Pulmonary artery endothelial cell (primary cell): ENCODE measurements at regions not wholly inside any gene's neighbourhood (a gene's known extent, or its start where the extent isn't known, plus 50 kb on each side); places are given as distances from the start of the nearest gene placed in this dataset.

Experiments used
- DNase-seq: peaks from one replicate; pipeline ENCODE4 v3.0.0-alpha.2; 2011; ENCODE audit warnings: low read depth, low spot score

DNA sequence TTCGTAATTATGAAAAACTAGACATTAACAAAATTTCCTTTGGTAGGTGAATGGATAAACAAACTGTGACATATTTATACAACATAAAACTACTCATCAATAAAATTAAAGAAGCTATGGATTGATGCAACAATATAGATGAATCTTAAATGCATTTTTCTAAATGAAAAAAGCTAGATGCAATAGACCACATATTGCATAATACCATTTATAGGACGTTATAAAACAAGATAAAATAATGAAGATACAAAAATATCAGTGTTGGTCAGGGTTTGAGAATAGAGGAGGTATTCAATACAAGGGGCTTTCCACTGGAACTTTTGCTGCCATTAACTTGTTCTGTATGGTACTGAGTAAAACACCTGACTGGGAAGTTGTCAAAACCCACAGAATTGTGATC, 314.4 kb downstream of the GRB14 start:
- DNase-seq, result no peak

DNA sequence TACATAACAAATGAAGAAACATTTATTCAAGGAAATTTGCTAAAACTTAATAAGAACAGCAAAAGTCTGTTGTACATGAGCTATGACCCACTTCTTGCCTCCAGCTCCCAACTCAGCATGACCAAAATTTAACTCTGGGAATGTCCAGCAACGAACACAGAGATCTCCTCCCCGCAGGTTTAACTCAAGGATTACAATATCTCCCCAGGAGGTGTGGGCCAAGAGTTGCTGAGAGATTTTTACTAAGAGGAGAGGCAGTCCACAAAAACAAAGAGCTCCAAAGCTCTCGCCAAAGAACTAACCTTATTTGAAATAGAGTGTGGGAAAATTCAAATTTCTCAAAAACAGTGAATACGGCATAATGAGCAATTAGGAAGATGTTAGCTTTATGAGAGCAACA, 318.5 kb downstream of the GRB14 start:
- no peak for DNase-seq

DNA sequence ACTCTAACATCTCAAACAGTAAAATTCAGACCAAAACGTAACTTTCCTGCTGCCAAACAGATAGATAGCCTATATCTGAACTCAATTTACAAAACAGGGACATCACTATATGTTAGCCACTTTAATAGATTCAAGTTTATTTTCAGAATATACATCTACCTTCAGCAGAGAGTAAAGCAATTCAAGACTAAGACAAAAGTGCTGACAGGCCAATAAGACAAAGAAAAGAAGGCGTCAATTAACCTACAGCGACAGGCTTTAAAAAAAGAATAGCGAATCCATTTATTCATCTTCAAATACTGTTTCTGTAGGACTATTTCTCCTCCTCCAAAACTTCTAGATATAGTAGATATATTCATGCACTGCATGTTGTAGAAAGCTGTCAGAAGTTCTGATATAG, 333.0 kb downstream of the GRB14 start:
- DNase-seq, result no peak

DNA sequence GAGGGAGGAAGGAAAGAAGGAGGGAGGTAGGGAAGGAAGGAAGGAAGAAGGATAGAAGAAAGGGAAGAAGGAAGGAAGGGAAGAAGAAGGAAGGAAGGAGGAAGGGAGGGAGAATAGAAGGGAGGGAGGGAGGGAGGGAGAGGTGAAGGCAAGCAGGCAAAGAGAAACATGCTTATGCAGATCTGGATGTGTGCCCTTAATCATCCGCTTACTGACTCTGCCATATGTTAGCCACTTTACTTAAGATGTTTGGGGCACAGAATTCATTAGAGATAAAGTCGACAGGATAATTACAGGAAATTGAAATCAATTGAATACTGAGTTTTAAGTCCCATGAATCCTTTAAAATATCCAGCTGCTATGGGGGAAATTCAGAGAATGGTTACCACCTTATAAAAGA, 334.2 kb downstream of the GRB14 start:
- no peak for DNase-seq

DNA sequence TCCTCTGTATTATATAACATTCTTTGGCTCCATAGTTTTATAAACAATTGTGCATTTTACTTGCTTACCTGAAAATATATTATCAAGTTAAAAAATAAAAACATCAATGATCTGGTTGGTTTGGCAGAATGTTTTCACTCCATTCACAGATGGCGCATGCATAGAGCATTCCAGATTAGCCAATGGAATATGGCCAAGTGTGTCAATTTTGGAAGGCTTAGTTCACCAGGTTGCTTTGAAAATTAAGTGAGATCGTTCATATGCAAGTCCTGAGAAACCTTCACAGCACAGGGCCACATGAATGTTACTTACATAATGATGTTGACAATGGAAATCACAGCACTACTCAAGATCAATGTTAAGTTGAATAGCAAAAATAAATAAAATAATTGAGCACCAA, 335.7 kb downstream of the GRB14 start:
- no peak for DNase-seq

- DNase-seq, result no peak
Observed at GRCh38 chr2:164281896-164282295, 339.4 kb downstream of the GRB14 start.

DNA sequence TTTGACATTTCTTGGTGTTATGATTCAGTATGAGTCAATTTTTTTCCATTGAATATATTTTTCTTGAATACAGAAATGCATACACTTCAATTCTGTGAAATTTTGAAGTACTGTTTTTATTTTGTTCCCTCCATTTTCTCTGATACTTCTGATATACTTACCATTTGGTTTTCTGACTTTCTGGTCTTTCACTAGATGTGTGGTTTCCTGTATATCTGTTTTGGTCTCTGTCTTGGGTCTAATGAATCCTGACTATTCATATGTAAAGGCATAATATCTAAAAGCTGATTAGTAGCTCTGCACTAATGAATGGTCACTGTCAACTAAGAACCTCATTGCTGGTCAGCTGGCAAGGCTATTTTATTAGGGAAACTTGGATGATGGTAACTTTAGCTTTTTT, 345.6 kb downstream of the GRB14 start:
- DNase-seq, result no peak

GRCh38 chr2:164260506-164260905, 360.8 kb downstream of the GRB14 start:
- no peak for DNase-seq

DNA sequence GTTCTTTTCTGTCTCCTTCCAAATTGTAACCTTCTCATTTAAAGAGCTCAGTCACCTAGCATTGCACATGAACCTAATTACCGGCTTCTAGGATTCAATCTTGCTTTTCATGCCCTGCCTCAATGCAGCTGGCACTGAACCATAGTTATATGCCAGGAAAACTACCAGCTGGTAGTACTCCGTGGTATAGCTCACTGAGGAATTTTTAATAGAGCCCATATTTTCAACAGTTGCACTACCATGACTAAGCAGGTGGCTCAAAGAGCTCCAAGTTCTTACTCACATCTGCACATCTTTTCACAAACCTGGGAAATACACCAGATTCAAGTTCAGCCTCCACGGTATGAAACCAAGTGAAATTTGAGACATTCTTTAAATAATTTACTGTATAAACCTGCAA, 363.5 kb downstream of the GRB14 start:
- DNase-seq, result no peak

DNA sequence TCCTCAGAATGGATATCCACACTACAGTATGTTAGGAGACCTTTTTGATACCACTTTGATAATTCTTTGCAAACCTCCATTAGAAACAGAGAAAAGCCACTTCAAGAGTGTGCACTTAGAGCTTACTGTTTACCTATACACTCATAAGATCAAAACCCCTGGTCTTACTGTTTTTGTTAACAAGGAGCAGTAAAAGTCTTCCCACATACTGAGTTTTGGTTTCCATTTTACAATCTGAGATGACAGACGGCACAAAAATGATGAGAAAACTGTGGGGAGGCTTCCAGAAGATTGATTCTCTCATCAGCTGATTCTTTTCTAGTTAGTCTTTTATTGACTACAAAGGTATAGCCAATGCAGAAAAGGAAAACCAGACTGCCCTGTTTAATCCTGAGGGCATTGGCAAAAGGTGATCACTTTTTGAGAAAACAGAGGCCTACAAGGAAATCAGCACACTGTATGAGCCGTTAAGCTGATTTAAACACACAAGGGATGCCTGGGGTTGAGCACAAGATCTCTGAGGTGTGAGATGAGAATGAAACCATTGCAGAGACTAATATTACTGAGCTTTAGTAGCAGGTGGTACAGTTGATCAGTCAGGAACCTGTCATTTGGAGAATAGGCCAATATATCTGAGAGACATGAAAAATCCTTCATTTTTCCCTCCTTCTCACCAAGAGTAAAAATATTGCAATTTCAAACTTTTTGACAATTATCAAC, 368.6 kb downstream of the GRB14 start:
- no peak for DNase-seq

GRCh38 chr2:164243315-164243714, 378.0 kb downstream of the GRB14 start:
- DNase-seq, result no peak

DNA sequence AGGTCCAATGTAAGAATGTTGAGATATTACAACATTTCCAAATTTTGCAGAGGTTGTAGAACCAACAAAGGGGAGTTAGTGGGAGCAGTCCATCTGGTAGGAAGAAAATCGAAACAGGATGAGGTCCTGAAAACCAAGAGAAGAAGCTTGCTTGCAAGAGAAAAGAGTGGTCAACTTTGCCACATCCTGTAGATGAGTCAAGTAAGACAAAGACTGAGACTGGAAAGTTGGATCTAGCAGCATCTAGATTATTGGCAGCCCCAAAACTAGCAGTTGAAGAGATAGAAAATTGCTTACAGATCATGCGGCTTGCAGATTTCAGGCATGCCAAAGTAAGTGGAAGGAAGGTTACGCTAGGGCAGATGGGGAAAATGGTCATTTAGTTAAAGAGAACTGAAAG, 378.9 kb downstream of the GRB14 start:
- no peak for DNase-seq

- no peak for DNase-seq
Observed at GRCh38 chr2:164234074-164234473, 387.2 kb downstream of the GRB14 start.

DNA sequence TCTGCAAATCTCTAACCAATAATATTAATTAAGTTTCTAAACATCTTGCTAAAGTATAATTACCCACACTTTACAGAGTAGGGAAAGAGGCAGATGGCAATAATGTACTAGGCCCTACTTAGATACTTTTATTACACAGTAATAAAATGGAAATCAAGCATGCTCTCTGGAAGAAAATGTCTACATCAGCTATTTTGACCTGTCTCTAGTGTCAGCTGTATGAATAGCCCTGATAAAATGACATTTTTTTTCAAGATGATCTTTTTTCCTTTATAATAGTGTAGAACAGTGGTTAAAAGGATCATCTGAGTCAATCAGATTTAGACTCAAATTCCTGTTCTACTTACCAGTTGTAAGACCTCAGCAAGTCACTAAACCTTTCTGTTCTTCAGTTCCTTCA, 397.3 kb downstream of the GRB14 start:
- DNase-seq, result no peak

GRCh38 chr2:164221473-164221872, 399.8 kb downstream of the GRB14 start:
- DNase-seq, result no peak

- DNase-seq, result no peak
Observed at GRCh38 chr2:164220265-164220664, 401.0 kb downstream of the GRB14 start.

GRCh38 chr2:164213916-164214315, 407.4 kb downstream of the GRB14 start:
- DNase-seq, result no peak

- no peak for DNase-seq
Observed at GRCh38 chr2:164205347-164205746, 415.9 kb downstream of the GRB14 start.

DNA sequence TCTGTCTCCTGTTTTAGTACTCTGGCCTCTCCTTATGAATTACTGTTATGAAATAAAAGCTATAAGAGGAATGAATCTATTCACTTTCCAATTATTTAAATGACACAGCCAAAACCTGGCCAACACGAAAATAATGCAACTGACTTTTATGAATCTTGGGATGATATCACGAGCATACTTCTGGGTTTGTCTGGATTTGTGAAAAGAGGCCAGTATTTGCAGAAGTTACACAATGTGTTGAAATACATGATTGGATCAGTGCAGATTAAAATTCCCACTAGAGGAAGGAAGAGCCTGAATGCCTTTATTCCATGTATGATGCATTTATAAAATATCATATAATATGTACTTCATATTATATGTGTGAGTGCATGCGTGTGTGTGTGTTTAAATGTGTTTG, 418.2 kb downstream of the GRB14 start:
- no peak for DNase-seq

DNA sequence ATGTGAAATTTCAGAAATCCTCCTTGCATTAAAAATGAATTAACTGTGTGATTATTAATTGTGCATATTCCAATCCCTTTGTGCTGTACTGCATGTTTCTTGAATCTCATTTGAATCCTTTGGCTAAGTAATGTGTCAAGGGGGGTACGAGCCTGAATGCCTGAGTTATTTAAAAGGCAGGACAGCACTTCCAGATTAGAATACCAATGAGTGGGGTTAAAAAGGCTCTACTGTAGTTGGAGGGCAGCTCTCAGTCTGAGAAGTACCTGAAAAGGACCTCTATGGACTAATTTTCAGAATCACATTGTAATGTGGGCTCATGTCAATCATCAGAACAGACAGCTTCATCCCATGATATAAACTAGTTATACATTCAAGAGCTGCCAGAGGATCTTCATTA, 423.0 kb downstream of the GRB14 start:
- no peak for DNase-seq

DNA sequence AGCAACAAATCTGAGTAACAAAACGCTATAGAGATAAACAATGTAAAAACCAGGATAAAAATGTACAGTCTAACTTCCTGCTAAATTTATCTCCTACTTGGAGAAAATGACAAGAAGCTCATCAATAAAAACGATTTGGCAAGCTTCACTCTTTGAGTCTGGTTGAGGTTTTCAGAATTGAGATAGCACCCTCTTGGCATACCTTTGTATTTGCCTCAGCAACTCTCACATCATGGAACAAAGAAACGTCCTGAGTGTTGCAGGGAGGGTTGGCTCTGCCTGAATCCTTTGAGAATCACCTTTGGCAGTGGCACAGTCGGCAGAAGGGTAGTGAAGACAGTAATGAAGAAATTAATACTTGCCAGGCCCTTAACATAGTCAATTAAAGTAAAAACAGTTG, 430.6 kb downstream of the GRB14 start:
- no peak for DNase-seq

DNA sequence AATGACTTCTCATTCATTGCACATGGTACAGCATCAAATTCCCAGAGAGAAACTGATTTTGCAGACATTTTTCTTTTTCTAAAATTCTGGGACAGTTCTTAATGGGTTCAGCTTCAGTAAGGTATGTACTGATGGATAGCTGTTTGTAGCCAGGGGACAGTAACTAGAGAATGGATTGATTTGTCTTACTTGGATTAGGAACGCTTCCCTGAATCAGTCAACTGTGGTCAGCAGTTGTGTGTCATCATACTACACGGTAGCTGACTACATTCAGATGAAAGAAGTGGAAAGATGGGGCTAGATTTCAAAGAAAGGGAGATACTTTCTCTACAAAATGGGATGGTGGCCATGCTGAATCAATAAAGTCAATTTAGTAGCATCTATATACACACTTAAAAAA, 431.4 kb downstream of the GRB14 start:
- no peak for DNase-seq

- DNase-seq, result no peak
Observed at GRCh38 chr2:164187121-164187520, 434.2 kb downstream of the GRB14 start.

GRCh38 chr2:164186591-164186990, 434.7 kb downstream of the GRB14 start:
- DNase-seq, result no peak
